CD14-positive monocyte (primary cell): ENCODE measurements at regions not wholly inside any gene's neighbourhood (a gene's known extent, or its start where the extent isn't known, plus 50 kb on each side); places are given as distances from the start of the nearest gene placed in this dataset.

Source experiments
- DNase-seq, 3 donors: peaks; one replicate each; pipeline ENCODE4 v3.0.0-alpha.2; 2011 to 2022
- H2AFZ ChIP-seq: 2 replicates; pipeline ENCODE4 v1.6.0; 2012; ENCODE audit warnings: mild to moderate bottlenecking, low read depth, low read length, inconsistent platforms; ENCODE audit not compliant: insufficient read depth, poor library complexity, severe bottlenecking
- H3K27ac ChIP-seq, 2 donors: 1 replicate in 1 of 2; 2 replicates in 1 of 2; pipeline ENCODE4 v1.5.1; 2012 to 2013; ENCODE audit warnings: low read length in 2 of 2, control low read depth in 1 of 2, inconsistent platforms in 1 of 2, low read depth in 1 of 2, mild to moderate bottlenecking in 1 of 2
- H3K27me3 ChIP-seq, 2 donors: one replicate each; pipeline versions ENCODE4 v1.6.0 to v1.6.1; 2011 to 2013; ENCODE audit warnings: low read length in 2 of 2; ENCODE audit not compliant: control insufficient read depth in 2 of 2, insufficient read depth in 2 of 2
- H3K36me3 ChIP-seq, 2 donors: replicated peaks in 1 of 2; 1 replicate in 1 of 2; 2 replicates in 1 of 2; pipeline versions ENCODE4 v1.5.1 to v1.6.1; 2012 to 2013; ENCODE audit warnings: low read length in 2 of 2, control low read depth in 1 of 2, inconsistent platforms in 1 of 2, mild to moderate bottlenecking in 1 of 2; ENCODE audit not compliant: insufficient read depth in 2 of 2, control insufficient read depth in 1 of 2
- H3K4me1 ChIP-seq, 2 donors: 1 replicate in 1 of 2; 2 replicates in 1 of 2; pipeline versions ENCODE4 v1.5.1 to v1.6.1; 2012 to 2013; ENCODE audit warnings: low read length in 2 of 2, control low read depth in 1 of 2, inconsistent platforms in 1 of 2, mild to moderate bottlenecking in 1 of 2, moderate library complexity in 1 of 2; ENCODE audit not compliant: insufficient read depth in 2 of 2, control insufficient read depth in 1 of 2
- H3K4me2 ChIP-seq: replicated peaks from 2 replicates; pipeline ENCODE3; 2012; ENCODE audit warnings: low read length, moderate library complexity, mild to moderate bottlenecking; ENCODE audit not compliant: poor library complexity, severe bottlenecking; ENCODE audit errors: extremely low read depth
- H3K4me3 ChIP-seq, 3 experiments: fragments of 200-600 bp in 1 of 3; sonication (generic) in 1 of 3; replicated peaks in 1 of 3; 1 replicate in 2 of 3; 2 replicates in 1 of 3; pipeline ENCODE4 v1.5.1; 2011 to 2013; ENCODE audit warnings: low read length in 3 of 3, mild to moderate bottlenecking in 3 of 3, control low read depth in 2 of 3, low read depth in 2 of 3, inconsistent platforms in 1 of 3, moderate library complexity in 1 of 3
- H3K79me2 ChIP-seq: 2 replicates; pipeline ENCODE4 v1.6.0; 2012; ENCODE audit warnings: mild to moderate bottlenecking, control low read depth, inconsistent platforms, low read length, moderate library complexity; ENCODE audit not compliant: insufficient read depth
- H3K9ac ChIP-seq: 2 replicates; pipeline ENCODE4 v1.6.0; 2017; ENCODE audit warnings: low read length, mild to moderate bottlenecking; ENCODE audit not compliant: insufficient read depth, poor library complexity, severe bottlenecking
- H3K9me3 ChIP-seq, 2 donors: replicated peaks in 1 of 2; 1 replicate in 1 of 2; 2 replicates in 1 of 2; pipeline versions ENCODE4 v1.5.1 to v1.6.1; 2012 to 2013; ENCODE audit warnings: low read length in 2 of 2, control low read depth in 1 of 2; ENCODE audit not compliant: control insufficient read depth in 1 of 2, insufficient read depth in 1 of 2
- H4K20me1 ChIP-seq: 2 replicates; pipeline ENCODE4 v1.6.0; 2012; ENCODE audit warnings: mild to moderate bottlenecking, low read length, control low read depth, moderate library complexity; ENCODE audit not compliant: insufficient read depth
- H3K27ac Mint-ChIP-seq, 7 donors: one replicate each; pipeline ENCODE4 v1.8.0; 2020; ENCODE audit warnings: mild to moderate bottlenecking in 7 of 7, mixed read lengths in 7 of 7, moderate library complexity in 6 of 7, inconsistent platforms in 2 of 7
- H3K27me3 Mint-ChIP-seq, 3 donors: one replicate each; pipeline ENCODE4 v1.8.0; 2021 to 2022; ENCODE audit warnings: low read depth in 3 of 3, mild to moderate bottlenecking in 3 of 3, mixed read lengths in 3 of 3, moderate library complexity in 3 of 3, inconsistent platforms in 1 of 3
- H3K36me3 Mint-ChIP-seq, 2 donors: one replicate each; pipeline ENCODE4 v1.8.0; 2020; ENCODE audit warnings: mixed read lengths in 2 of 2, inconsistent platforms in 1 of 2, mild to moderate bottlenecking in 1 of 2
- H3K4me1 Mint-ChIP-seq: one replicate; pipeline ENCODE4 v1.8.0; 2020; ENCODE audit warnings: mild to moderate bottlenecking, mixed read lengths
- H3K4me3 Mint-ChIP-seq, 2 donors: one replicate each; pipeline ENCODE4 v1.8.0; 2020; ENCODE audit warnings: mild to moderate bottlenecking in 2 of 2, mixed read lengths in 2 of 2, moderate library complexity in 1 of 2
- H3K9me3 Mint-ChIP-seq, 7 donors: one replicate each; pipeline ENCODE4 v1.8.0; 2020 to 2022; ENCODE audit warnings: mixed read lengths in 7 of 7, mild to moderate bottlenecking in 6 of 7, moderate library complexity in 6 of 7, inconsistent platforms in 2 of 7
- CTCF ChIP-seq: fragments of 200-600 bp; IDR thresholded peaks from one replicate; pipeline ENCODE4 v1.8.0; 2022; ENCODE audit warnings: antibody characterized with exemption, mild to moderate bottlenecking
- WGBS: methylation state at CpG from one replicate; pipeline ENCODE4 v1.1.5; 2013; ENCODE audit warnings: missing lambda C conversion rate; ENCODE audit not compliant: insufficient coverage; 5-methylcytosine and 5-hydroxymethylcytosine counted together
- intact Hi-C, 2 donors: fragments of 100-400 bp; cut with micrococcal nuclease; formaldehyde crosslinking; loops; one replicate each; pipeline versions ENCODE4 v1.15.0 to v1.15.1; 2023

- DNase-seq = no peak
- Histone ChIP-seq H3K36me3 (no peaks in the 10 kb centered on the region), H3K9ac (no peak overlapping the region), H3K4me3 (no peak overlapping the region), H3K4me2 (no peak overlapping the region), H3K79me2 (no peaks in the 10 kb centered on the region), H3K9me3 (no peaks in the 10 kb centered on the region), H3K4me1 (peaks cover 6 to 7% of the 10 kb centered on the region in 2 donors), H4K20me1 (peaks cover 5% of the 10 kb centered on the region), H3K27ac (no peak overlapping the region), H3K27me3 (no peaks in the 10 kb centered on the region), H2AFZ (no peak overlapping the region)
- H3K27ac Mint-ChIP-seq = peak overlapping the region in 1 of 7 donors; percentile 42
- H3K4me3 Mint-ChIP-seq = no peak overlapping the region
- WGBS = 100% methylated on average over 1 of the region's 4 CpGs
- peaks cover 10% of the 10 kb centered on the region for H3K4me1 Mint-ChIP-seq
- TF ChIP-seq CTCF = no peak
- intact Hi-C loops = no loop called here
- peaks cover 0 to 2% (median 1%) of the 10 kb centered on the region in 3 donors for H3K27me3 Mint-ChIP-seq
- H3K9me3 Mint-ChIP-seq = peaks cover 0 to 2% (median 0%) of the 10 kb centered on the region in 7 donors
- H3K36me3 Mint-ChIP-seq = peaks cover 1 to 3% of the 10 kb centered on the region in 2 donors
Observed at GRCh38 chr14:100419856-100420255, 96.7 kb downstream of the SLC25A47 start.

- Mint-ChIP-seq H3K9me3 (no peaks in the 10 kb centered on the region), H3K27ac (no peak overlapping the region), H3K27me3 (peaks cover 0 to 3% (median 1%) of the 10 kb centered on the region in 3 donors), H3K4me1 (peaks cover 19% of the 10 kb centered on the region), H3K4me3 (no peak overlapping the region), H3K36me3 (peaks cover 3% of the 10 kb centered on the region in 2 donors)
- Histone ChIP-seq H3K9ac (no peak overlapping the region), H3K4me3 (no peak overlapping the region), H3K9me3 (no peaks in the 10 kb centered on the region), H3K79me2 (no peaks in the 10 kb centered on the region), H3K4me2 (no peak overlapping the region), H4K20me1 (peaks cover 11% of the 10 kb centered on the region), H3K27ac (no peak overlapping the region), H3K4me1 (peaks cover 15 to 18% of the 10 kb centered on the region in 2 donors), H3K27me3 (no peaks in the 10 kb centered on the region), H3K36me3 (no peaks in the 10 kb centered on the region), H2AFZ (no peak overlapping the region)
- intact Hi-C loops = no loop called here
- no CpG with 5 or more reads among the region's 2 CpGs for WGBS
- no peak for TF ChIP-seq CTCF
- DNase-seq = no peak
Observed at GRCh38 chr14:100421756-100422470, 98.8 kb downstream of the SLC25A47 start.
